ENCODE measurements at regions not wholly inside any gene's neighbourhood (a gene's known extent, or its start where the extent isn't known, plus 50 kb on each side); places are given as distances from the start of the nearest gene placed in this dataset.
A peak's percentile ranks its signal among the peaks of the same experiment; 100 is the strongest.

DNA sequence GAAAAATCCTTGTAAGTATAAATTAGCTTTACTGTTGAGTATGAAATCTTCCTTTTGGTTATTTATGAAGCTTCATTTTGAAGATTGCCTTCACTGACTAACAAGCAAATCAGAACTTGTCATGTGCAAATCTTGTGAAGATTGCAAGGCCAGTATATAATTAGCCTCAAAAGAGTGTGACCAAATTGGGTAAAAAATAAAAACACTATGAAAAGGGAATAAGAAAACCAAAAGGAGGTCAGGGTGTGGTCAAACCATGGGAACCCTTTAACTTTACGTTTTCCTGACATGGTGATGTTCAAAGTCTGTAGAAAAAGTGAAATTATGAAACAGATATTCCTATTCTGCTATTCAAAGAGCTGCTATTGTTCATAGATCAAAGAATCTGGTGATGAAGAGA is 230.3 kb downstream of the BCAT1 start:
- Histone ChIP-seq H2AFZ (ENCODE audit: control insufficient read depth, low read length) (no peak overlapping the region), H3K4me2 (ENCODE audit: control insufficient read depth, extremely low read depth, insufficient read depth, low read depth, low read length) (peak overlapping the region; percentile 52), H3K9ac (ENCODE audit: control insufficient read depth, extremely low read depth, insufficient read depth, low read length) (no peak overlapping the region), H3K79me2 (ENCODE audit: control insufficient read depth, insufficient read depth, low read length) (no peaks in the 10 kb centered on the region), H3K27me3 (ENCODE audit: control insufficient read depth, extremely low read depth, insufficient read depth, low read length) (no peaks in the 10 kb centered on the region), H3K9me3 (ENCODE audit: control insufficient read depth, low read depth, low read length) (no peaks in the 10 kb centered on the region), H3K4me1 (ENCODE audit: control insufficient read depth, extremely low read depth, insufficient read depth, low read length) (peaks cover 17% of the 10 kb centered on the region), H3K36me3 (ENCODE audit: control insufficient read depth in 2 of 2, extremely low read depth in 1 of 2, insufficient read depth in 2 of 2, low read length in 2 of 2) (no peaks in the 10 kb centered on the region), H3K9me1 (ENCODE audit: control insufficient read depth, extremely low read depth, insufficient read depth, low read length) (no peaks in the 10 kb centered on the region), H3K4me3 (ENCODE audit: control insufficient read depth in 2 of 3, extremely low read depth in 1 of 3, insufficient read depth in 2 of 3, low read depth in 1 of 3, low read length in 3 of 3) (no peak overlapping the region), H3K27ac (ENCODE audit: control insufficient read depth, insufficient read depth, low read length) (peak overlapping the region; percentile 65), H4K20me1 (ENCODE audit: control insufficient read depth, extremely low read depth, insufficient read depth, low read length) (no peaks in the 10 kb centered on the region)
- DNase-seq (ENCODE audit: low read depth, low spot score) = no peak
- no peak for TF ChIP-seq EZH2 (IDR thresholded peaks at IDR 0.05; ENCODE audit: low read length)
- TF ChIP-seq, protein P1, sequence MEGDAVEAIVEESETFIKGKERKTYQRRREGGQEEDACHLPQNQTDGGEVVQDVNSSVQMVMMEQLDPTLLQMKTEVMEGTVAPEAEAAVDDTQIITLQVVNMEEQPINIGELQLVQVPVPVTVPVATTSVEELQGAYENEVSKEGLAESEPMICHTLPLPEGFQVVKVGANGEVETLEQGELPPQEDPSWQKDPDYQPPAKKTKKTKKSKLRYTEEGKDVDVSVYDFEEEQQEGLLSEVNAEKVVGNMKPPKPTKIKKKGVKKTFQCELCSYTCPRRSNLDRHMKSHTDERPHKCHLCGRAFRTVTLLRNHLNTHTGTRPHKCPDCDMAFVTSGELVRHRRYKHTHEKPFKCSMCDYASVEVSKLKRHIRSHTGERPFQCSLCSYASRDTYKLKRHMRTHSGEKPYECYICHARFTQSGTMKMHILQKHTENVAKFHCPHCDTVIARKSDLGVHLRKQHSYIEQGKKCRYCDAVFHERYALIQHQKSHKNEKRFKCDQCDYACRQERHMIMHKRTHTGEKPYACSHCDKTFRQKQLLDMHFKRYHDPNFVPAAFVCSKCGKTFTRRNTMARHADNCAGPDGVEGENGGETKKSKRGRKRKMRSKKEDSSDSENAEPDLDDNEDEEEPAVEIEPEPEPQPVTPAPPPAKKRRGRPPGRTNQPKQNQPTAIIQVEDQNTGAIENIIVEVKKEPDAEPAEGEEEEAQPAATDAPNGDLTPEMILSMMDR (optimal IDR thresholded peaks at IDR 0.05 in 1 of 3, IDR thresholded peaks at IDR 0.05 in 1 of 3, conservative IDR thresholded peaks at IDR 0.05 in 1 of 3; ENCODE audit: extremely low read depth in 1 of 3, insufficient read depth in 2 of 3, low read length in 3 of 3) = no peak
- no peak for FAIRE-seq
- dilution Hi-C loops (cut with MboI; ENCODE audit: extremely low pct_ligation_motif_present, low sequenced_read_pairs) = no loop called here

DNA sequence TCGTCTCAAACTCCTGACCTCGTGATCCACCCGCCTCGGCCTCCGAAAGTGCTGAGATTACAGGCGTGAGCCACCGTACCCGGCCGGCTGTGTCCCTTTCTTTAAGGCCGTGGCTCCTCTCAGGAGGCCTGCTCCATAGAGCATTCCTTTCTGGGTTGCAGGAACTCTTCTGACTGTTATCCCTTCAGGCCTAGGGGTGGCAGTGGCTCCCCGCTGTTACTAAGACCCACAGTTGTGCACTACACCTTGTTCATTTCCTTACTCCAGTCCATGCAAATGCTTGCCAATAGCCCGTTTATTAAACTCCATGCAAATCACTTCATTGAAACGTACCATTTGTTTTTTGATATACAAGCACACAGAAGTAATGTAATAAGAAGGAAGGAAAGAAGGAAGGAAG is 234.7 kb downstream of the BCAT1 start:
- H3K9ac ChIP-seq (ENCODE audit: control insufficient read depth, extremely low read depth, insufficient read depth, low read length) = no peak overlapping the region
- no peaks in the 10 kb centered on the region for H3K79me2 ChIP-seq (ENCODE audit: control insufficient read depth, insufficient read depth, low read length)
- DNase-seq (ENCODE audit: low read depth, low spot score) (no peak), FAIRE-seq (no peak)
- H3K9me1 ChIP-seq (ENCODE audit: control insufficient read depth, extremely low read depth, insufficient read depth, low read length) = no peaks in the 10 kb centered on the region
- peaks cover 9% of the 10 kb centered on the region for H3K4me1 ChIP-seq (ENCODE audit: control insufficient read depth, extremely low read depth, insufficient read depth, low read length)
- dilution Hi-C loops (cut with MboI; ENCODE audit: extremely low pct_ligation_motif_present, low sequenced_read_pairs) = no loop called here
- no peak overlapping the region for H3K27ac ChIP-seq (ENCODE audit: control insufficient read depth, insufficient read depth, low read length)
- no peaks in the 10 kb centered on the region for H3K9me3 ChIP-seq (ENCODE audit: control insufficient read depth, low read depth, low read length)
- H4K20me1 ChIP-seq (ENCODE audit: control insufficient read depth, extremely low read depth, insufficient read depth, low read length) = no peaks in the 10 kb centered on the region
- no peaks in the 10 kb centered on the region for H3K27me3 ChIP-seq (ENCODE audit: control insufficient read depth, extremely low read depth, insufficient read depth, low read length)
- H3K4me3 ChIP-seq (ENCODE audit: control insufficient read depth in 2 of 3, extremely low read depth in 1 of 3, insufficient read depth in 2 of 3, low read depth in 1 of 3, low read length in 3 of 3) = no peak overlapping the region
- H3K4me2 ChIP-seq (ENCODE audit: control insufficient read depth, extremely low read depth, insufficient read depth, low read depth, low read length) = no peak overlapping the region
- H2AFZ ChIP-seq (ENCODE audit: control insufficient read depth, low read length) = no peak overlapping the region
- TF ChIP-seq EZH2 (IDR thresholded peaks at IDR 0.05; ENCODE audit: low read length) = no peak
- TF ChIP-seq, protein P1 (optimal IDR thresholded peaks at IDR 0.05 in 1 of 3, IDR thresholded peaks at IDR 0.05 in 1 of 3, conservative IDR thresholded peaks at IDR 0.05 in 1 of 3; ENCODE audit: extremely low read depth in 1 of 3, insufficient read depth in 2 of 3, low read length in 3 of 3) = no peak
- H3K36me3 ChIP-seq (ENCODE audit: control insufficient read depth in 2 of 2, extremely low read depth in 1 of 2, insufficient read depth in 2 of 2, low read length in 2 of 2) = no peaks in the 10 kb centered on the region

Measured in keratinocyte (primary cell).